SK-N-SH treated with all-trans-retinoic acid at 6 μM for 48 hours (cell line): ENCODE measurements at regions not wholly inside any gene's neighbourhood (a gene's known extent, or its start where the extent isn't known, plus 50 kb on each side); places are given as distances from the start of the nearest gene placed in this dataset.

Experiments
- ATAC-seq: fragments of 200-7000 bp; cut with Tn5 transposase; 3 replicates; pipeline ENCODE4 v1.9.1; 2020; ENCODE audit warnings: mild to moderate bottlenecking, moderate library complexity
- ARNTL ChIP-seq: fragments of 450-650 bp; formaldehyde crosslinking; IDR thresholded peaks from 2 replicates; pipeline ENCODE4 v1.5.0; 2020; ENCODE audit warnings: low read depth, mild to moderate bottlenecking, moderate library complexity, borderline replicate concordance
- CSDC2 ChIP-seq: fragments of 250-450 bp; sonication (Bioruptor Pico); IDR thresholded peaks from 2 replicates; pipeline ENCODE4 v1.5.0; 2020; ENCODE audit warnings: mild to moderate bottlenecking, moderate library complexity
- ESRRG ChIP-seq: fragments of 250-450 bp; sonication (Bioruptor Pico); IDR thresholded peaks from 2 replicates; pipeline ENCODE4 v1.6.1; 2021; ENCODE audit warnings: mild to moderate bottlenecking
- GLIS3 ChIP-seq: fragments of 250-450 bp; sonication (Bioruptor Pico); IDR thresholded peaks from 2 replicates; pipeline ENCODE4 v1.5.0; 2020; ENCODE audit warnings: mild to moderate bottlenecking, moderate library complexity
- ISL1 ChIP-seq: fragments of 250-450 bp; sonication (Bioruptor Pico); IDR thresholded peaks from 2 replicates; pipeline ENCODE4 v2.1.2; 2022; ENCODE audit warnings: mild to moderate bottlenecking, moderate library complexity
- OSR1 ChIP-seq: fragments of 250-450 bp; sonication (Bioruptor Pico); IDR thresholded peaks from 2 replicates; pipeline ENCODE4 v1.8.0; 2022; ENCODE audit warnings: moderate library complexity, mild to moderate bottlenecking, inconsistent platforms
- PPARA ChIP-seq: fragments of 250-450 bp; sonication (Bioruptor Pico); IDR thresholded peaks from 2 replicates; pipeline ENCODE4 v1.5.0; 2020; ENCODE audit warnings: mild to moderate bottlenecking, borderline replicate concordance
- RARB ChIP-seq: fragments of 250-450 bp; sonication (Bioruptor Pico); IDR thresholded peaks from 2 replicates; pipeline ENCODE4 v1.8.0; 2021; ENCODE audit warnings: mild to moderate bottlenecking, moderate library complexity
- SNAI2 ChIP-seq: fragments of 250-450 bp; sonication (Bioruptor Pico); IDR thresholded peaks from 2 replicates; pipeline ENCODE4 v1.5.0; 2020; ENCODE audit warnings: mild to moderate bottlenecking, moderate library complexity
- TCF4 ChIP-seq: fragments of 250-450 bp; sonication (Bioruptor Pico); IDR thresholded peaks from 2 replicates; pipeline ENCODE4 v1.8.0; 2021; ENCODE audit warnings: mild to moderate bottlenecking, moderate library complexity, borderline replicate concordance
- TOX ChIP-seq: fragments of 250-450 bp; sonication (Bioruptor Pico); IDR thresholded peaks from 2 replicates; pipeline ENCODE4 v1.8.0; 2021; ENCODE audit warnings: mild to moderate bottlenecking, moderate library complexity, borderline replicate concordance
- ZC3H10 ChIP-seq: fragments of 250-450 bp; sonication (Bioruptor Pico); IDR thresholded peaks from 2 replicates; pipeline ENCODE4 v1.5.1; 2021; ENCODE audit warnings: mild to moderate bottlenecking, moderate library complexity
- ZFP3 ChIP-seq: fragments of 250-450 bp; sonication (Bioruptor Pico); IDR thresholded peaks from 2 replicates; pipeline ENCODE4 v1.5.0; 2020; ENCODE audit warnings: mild to moderate bottlenecking, moderate library complexity
- ZFP30 ChIP-seq: fragments of 450-650 bp; formaldehyde crosslinking; IDR thresholded peaks from 2 replicates; pipeline ENCODE4 v1.5.0; 2022; ENCODE audit warnings: mild to moderate bottlenecking, moderate library complexity
- ZNF565 ChIP-seq: fragments of 450-650 bp; formaldehyde crosslinking; conservative IDR thresholded peaks from 2 replicates; pipeline ENCODE4 v1.5.0; 2020; ENCODE audit warnings: low read depth, mild to moderate bottlenecking, moderate library complexity
- ZNF70 ChIP-seq: fragments of 450-650 bp; formaldehyde crosslinking; IDR thresholded peaks from 2 replicates; pipeline ENCODE4 v1.5.0; 2020; ENCODE audit warnings: mild to moderate bottlenecking, moderate library complexity
- ZNF8 ChIP-seq: fragments of 450-650 bp; formaldehyde crosslinking; IDR thresholded peaks from 2 replicates; pipeline ENCODE4 v1.5.0; 2020; ENCODE audit warnings: mild to moderate bottlenecking, moderate library complexity
- TF ChIP-seq, protein P1 (sequence below): fragments of 250-450 bp; sonication (Bioruptor Pico); IDR thresholded peaks from 2 replicates; pipeline ENCODE4 v1.5.1; 2020; ENCODE audit warnings: low read depth, mild to moderate bottlenecking, moderate library complexity
- TF ChIP-seq, protein P2 (sequence below): fragments of 250-450 bp; sonication (Bioruptor Pico); IDR thresholded peaks from 2 replicates; pipeline ENCODE4 v1.8.0; 2020; ENCODE audit warnings: mild to moderate bottlenecking, moderate library complexity, borderline replicate concordance
- TF ChIP-seq, protein P3 (sequence below): fragments of 250-450 bp; sonication (Bioruptor Pico); IDR thresholded peaks from 2 replicates; pipeline ENCODE4 v1.8.0; 2021; ENCODE audit warnings: low read depth, mild to moderate bottlenecking, moderate library complexity, borderline replicate concordance
- TF ChIP-seq, protein P4 (sequence below): fragments of 250-450 bp; sonication (Bioruptor Pico); IDR thresholded peaks from 2 replicates; pipeline ENCODE4 v1.5.1; 2021; ENCODE audit warnings: mild to moderate bottlenecking, moderate library complexity
- TF ChIP-seq, protein P5 (sequence below): fragments of 250-450 bp; sonication (Bioruptor Pico); IDR thresholded peaks from 2 replicates; pipeline ENCODE4 v1.5.0; 2020; ENCODE audit warnings: mild to moderate bottlenecking, moderate library complexity

DNA sequence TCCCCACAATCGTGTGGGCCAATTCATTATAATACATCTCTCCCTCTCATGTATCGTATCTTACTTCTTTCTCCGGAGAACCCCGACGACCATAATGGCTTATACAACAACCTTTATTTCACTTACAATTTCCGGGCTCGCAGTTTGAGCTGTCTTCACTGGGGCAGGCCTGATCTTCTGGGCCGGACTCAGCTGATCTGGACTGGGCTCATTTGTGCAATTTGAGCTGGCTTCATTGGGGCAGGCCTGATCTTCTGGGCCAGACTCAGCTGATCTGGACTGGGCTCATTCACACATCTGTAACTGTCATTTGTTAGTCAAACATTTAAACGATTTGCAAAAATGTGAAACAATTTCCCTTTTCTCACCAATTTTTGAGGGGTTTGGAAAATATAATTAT lies 171.5 kb upstream of the FRG1 start:
- TF ChIP-seq, protein P1, sequence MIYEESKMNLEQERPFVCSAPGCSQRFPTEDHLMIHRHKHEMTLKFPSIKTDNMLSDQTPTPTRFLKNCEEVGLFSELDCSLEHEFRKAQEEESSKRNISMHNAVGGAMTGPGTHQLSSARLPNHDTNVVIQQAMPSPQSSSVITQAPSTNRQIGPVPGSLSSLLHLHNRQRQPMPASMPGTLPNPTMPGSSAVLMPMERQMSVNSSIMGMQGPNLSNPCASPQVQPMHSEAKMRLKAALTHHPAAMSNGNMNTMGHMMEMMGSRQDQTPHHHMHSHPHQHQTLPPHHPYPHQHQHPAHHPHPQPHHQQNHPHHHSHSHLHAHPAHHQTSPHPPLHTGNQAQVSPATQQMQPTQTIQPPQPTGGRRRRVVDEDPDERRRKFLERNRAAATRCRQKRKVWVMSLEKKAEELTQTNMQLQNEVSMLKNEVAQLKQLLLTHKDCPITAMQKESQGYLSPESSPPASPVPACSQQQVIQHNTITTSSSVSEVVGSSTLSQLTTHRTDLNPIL (CRISPR knock-in tag) = no peak
- TF ChIP-seq ZNF565 (CRISPR knock-in tag) = no peak
- no peak for TF ChIP-seq ZFP3 (CRISPR knock-in tag)
- no peak for TF ChIP-seq ZC3H10 (CRISPR knock-in tag)
- no peak for TF ChIP-seq ARNTL (CRISPR knock-in tag)
- no peak for TF ChIP-seq RARB (CRISPR knock-in tag)
- TF ChIP-seq TCF4 (CRISPR knock-in tag) = no peak
- TF ChIP-seq SNAI2 (CRISPR knock-in tag) = no peak
- no peak for TF ChIP-seq OSR1 (CRISPR knock-in tag)
- no peak for TF ChIP-seq ZNF70
- TF ChIP-seq, protein P2, sequence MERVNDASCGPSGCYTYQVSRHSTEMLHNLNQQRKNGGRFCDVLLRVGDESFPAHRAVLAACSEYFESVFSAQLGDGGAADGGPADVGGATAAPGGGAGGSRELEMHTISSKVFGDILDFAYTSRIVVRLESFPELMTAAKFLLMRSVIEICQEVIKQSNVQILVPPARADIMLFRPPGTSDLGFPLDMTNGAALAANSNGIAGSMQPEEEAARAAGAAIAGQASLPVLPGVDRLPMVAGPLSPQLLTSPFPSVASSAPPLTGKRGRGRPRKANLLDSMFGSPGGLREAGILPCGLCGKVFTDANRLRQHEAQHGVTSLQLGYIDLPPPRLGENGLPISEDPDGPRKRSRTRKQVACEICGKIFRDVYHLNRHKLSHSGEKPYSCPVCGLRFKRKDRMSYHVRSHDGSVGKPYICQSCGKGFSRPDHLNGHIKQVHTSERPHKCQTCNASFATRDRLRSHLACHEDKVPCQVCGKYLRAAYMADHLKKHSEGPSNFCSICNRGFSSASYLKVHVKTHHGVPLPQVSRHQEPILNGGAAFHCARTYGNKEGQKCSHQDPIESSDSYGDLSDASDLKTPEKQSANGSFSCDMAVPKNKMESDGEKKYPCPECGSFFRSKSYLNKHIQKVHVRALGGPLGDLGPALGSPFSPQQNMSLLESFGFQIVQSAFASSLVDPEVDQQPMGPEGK = no peak
- TF ChIP-seq, protein P3, sequence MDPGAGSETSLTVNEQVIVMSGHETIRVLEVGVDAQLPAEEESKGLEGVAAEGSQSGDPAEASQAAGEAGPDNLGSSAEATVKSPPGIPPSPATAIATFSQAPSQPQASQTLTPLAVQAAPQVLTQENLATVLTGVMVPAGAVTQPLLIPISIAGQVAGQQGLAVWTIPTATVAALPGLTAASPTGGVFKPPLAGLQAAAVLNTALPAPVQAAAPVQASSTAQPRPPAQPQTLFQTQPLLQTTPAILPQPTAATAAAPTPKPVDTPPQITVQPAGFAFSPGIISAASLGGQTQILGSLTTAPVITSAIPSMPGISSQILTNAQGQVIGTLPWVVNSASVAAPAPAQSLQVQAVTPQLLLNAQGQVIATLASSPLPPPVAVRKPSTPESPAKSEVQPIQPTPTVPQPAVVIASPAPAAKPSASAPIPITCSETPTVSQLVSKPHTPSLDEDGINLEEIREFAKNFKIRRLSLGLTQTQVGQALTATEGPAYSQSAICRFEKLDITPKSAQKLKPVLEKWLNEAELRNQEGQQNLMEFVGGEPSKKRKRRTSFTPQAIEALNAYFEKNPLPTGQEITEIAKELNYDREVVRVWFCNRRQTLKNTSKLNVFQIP (CRISPR knock-in tag) = no peak
- no peak for TF ChIP-seq CSDC2
- TF ChIP-seq, protein P4, sequence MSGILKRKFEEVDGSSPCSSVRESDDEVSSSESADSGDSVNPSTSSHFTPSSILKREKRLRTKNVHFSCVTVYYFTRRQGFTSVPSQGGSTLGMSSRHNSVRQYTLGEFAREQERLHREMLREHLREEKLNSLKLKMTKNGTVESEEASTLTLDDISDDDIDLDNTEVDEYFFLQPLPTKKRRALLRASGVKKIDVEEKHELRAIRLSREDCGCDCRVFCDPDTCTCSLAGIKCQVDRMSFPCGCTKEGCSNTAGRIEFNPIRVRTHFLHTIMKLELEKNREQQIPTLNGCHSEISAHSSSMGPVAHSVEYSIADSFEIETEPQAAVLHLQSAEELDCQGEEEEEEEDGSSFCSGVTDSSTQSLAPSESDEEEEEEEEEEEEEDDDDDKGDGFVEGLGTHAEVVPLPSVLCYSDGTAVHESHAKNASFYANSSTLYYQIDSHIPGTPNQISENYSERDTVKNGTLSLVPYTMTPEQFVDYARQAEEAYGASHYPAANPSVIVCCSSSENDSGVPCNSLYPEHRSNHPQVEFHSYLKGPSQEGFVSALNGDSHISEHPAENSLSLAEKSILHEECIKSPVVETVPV = no peak
- no peak for TF ChIP-seq PPARA (CRISPR knock-in tag)
- no peak for ATAC-seq

DNA sequence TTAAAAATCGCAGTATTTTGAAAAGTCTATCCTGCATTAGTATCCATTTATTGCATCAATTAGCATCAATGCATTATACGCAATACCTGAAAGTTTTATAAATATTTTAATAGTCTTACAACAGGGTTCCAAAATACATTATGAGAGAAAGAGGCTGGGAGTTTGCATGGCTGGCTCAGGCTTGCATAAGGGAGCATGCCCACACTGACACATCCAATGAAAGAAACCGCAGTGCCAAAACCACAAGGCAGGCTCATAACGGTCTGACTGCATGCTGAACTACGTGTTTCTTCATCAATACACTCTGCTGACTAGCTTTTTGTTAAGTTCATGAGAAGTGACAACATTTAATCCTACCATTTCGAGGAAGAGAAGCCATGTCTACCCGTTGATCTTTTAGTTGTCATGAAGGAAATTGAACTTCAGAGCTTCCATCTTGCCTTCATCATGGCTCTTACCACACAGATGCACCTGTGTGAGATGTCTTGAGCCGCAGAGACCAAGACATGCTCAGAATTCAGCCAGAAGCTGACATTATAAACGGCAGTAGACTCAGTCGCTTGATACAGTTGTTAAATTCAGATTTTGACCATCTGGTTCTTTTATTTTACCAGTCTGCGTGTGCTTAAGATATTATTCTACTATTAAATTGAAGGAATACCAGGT lies 168.8 kb upstream of the FRG1 start:
- ATAC-seq = no peak
- TF ChIP-seq ZFP3 (CRISPR knock-in tag) = no peak
- no peak for TF ChIP-seq PPARA (CRISPR knock-in tag)
- TF ChIP-seq ZFP30 = no peak
- TF ChIP-seq, protein P4 = no peak
- no peak for TF ChIP-seq ESRRG (CRISPR knock-in tag)
- no peak for TF ChIP-seq TOX (CRISPR knock-in tag)
- TF ChIP-seq RARB (CRISPR knock-in tag) = no peak
- no peak for TF ChIP-seq ZNF8 (CRISPR knock-in tag)
- TF ChIP-seq, protein P5, sequence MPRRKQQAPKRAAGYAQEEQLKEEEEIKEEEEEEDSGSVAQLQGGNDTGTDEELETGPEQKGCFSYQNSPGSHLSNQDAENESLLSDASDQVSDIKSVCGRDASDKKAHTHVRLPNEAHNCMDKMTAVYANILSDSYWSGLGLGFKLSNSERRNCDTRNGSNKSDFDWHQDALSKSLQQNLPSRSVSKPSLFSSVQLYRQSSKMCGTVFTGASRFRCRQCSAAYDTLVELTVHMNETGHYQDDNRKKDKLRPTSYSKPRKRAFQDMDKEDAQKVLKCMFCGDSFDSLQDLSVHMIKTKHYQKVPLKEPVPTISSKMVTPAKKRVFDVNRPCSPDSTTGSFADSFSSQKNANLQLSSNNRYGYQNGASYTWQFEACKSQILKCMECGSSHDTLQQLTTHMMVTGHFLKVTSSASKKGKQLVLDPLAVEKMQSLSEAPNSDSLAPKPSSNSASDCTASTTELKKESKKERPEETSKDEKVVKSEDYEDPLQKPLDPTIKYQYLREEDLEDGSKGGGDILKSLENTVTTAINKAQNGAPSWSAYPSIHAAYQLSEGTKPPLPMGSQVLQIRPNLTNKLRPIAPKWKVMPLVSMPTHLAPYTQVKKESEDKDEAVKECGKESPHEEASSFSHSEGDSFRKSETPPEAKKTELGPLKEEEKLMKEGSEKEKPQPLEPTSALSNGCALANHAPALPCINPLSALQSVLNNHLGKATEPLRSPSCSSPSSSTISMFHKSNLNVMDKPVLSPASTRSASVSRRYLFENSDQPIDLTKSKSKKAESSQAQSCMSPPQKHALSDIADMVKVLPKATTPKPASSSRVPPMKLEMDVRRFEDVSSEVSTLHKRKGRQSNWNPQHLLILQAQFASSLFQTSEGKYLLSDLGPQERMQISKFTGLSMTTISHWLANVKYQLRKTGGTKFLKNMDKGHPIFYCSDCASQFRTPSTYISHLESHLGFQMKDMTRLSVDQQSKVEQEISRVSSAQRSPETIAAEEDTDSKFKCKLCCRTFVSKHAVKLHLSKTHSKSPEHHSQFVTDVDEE (CRISPR knock-in tag) = no peak
- TF ChIP-seq, protein P1 (CRISPR knock-in tag) = no peak
- TF ChIP-seq, protein P2 = no peak
- TF ChIP-seq, protein P3 (CRISPR knock-in tag) = no peak
- TF ChIP-seq ISL1 (CRISPR knock-in tag) = no peak
- TF ChIP-seq TCF4 (CRISPR knock-in tag) = no peak
- no peak for TF ChIP-seq OSR1 (CRISPR knock-in tag)
- no peak for TF ChIP-seq GLIS3 (CRISPR knock-in tag)
- no peak for TF ChIP-seq ZNF70
- no peak for TF ChIP-seq ARNTL (CRISPR knock-in tag)
- TF ChIP-seq CSDC2 = no peak
- no peak for TF ChIP-seq ZC3H10 (CRISPR knock-in tag)
